CD4-positive, alpha-beta T cell (primary cell): ENCODE measurements at regions not wholly inside any gene's neighbourhood (a gene's known extent, or its start where the extent isn't known, plus 50 kb on each side); places are given as distances from the start of the nearest gene placed in this dataset.

ENCODE experiments used
- ATAC-seq: fragments of 200-7000 bp; cut with Tn5 transposase; one replicate; pipeline ENCODE4 v1.10.0; 2022; ENCODE audit warnings: mild to moderate bottlenecking; ENCODE audit not compliant: poor library complexity
- CTCF ChIA-PET: fragments of 350-600 bp; sonication (Branson Sonifier 250); formaldehyde crosslinking; loops from one replicate; lab custom pipeline; 2021; ENCODE audit warnings: antibody characterized with exemption, inconsistent platforms; lab: Charles Lee
- POLR2A ChIA-PET: fragments of 350-600 bp; sonication (Branson Sonifier 250); formaldehyde crosslinking; loops from one replicate; lab custom pipeline; 2021; ENCODE audit warnings: antibody characterized with exemption, inconsistent platforms; lab: Charles Lee
- DNase-seq, 14 experiments: peaks; one replicate each; pipeline ENCODE4 v3.0.0-alpha.2; 2013 to 2020; ENCODE audit warnings: mixed read lengths in 2 of 14
- H3K27ac ChIP-seq, 2 donors: one replicate each; pipeline versions ENCODE4 v1.5.1 to v1.7.0; 2013; ENCODE audit warnings: low read length in 2 of 2, low read depth in 1 of 2, mild to moderate bottlenecking in 1 of 2
- H3K27me3 ChIP-seq, 2 experiments: 1 replicate in 1 of 2; 2 replicates in 1 of 2; pipeline versions ENCODE4 v1.6.1 to v1.7.0; 2013; ENCODE audit warnings: low read length in 2 of 2, control low read depth in 1 of 2, mild to moderate bottlenecking in 1 of 2, moderate library complexity in 1 of 2; ENCODE audit not compliant: insufficient read depth in 2 of 2, control insufficient read depth in 1 of 2
- H3K36me3 ChIP-seq: one replicate; pipeline ENCODE4 v1.6.1; 2013; ENCODE audit warnings: low read length, control low read depth; ENCODE audit not compliant: insufficient read depth
- H3K4me1 ChIP-seq: one replicate; pipeline ENCODE4 v1.6.1; 2013; ENCODE audit warnings: low read length, control low read depth; ENCODE audit not compliant: insufficient read depth
- H3K4me3 ChIP-seq: one replicate; pipeline ENCODE4 v1.5.1; 2013; ENCODE audit warnings: mild to moderate bottlenecking, low read length, moderate library complexity
- H3K9me3 ChIP-seq, 2 experiments: 1 replicate in 1 of 2; 2 replicates in 1 of 2; pipeline versions ENCODE4 v1.6.1 to v1.7.0; 2013; ENCODE audit warnings: low read length in 2 of 2, mild to moderate bottlenecking in 2 of 2, control low read depth in 1 of 2, moderate library complexity in 1 of 2; ENCODE audit not compliant: control insufficient read depth in 1 of 2, insufficient read depth in 1 of 2
- H3K27ac Mint-ChIP-seq: one replicate; pipeline ENCODE4 v1.8.0; 2020; ENCODE audit warnings: mixed read lengths
- H3K27me3 Mint-ChIP-seq: one replicate; pipeline ENCODE4 v1.8.0; 2021; ENCODE audit warnings: mixed read lengths
- H3K36me3 Mint-ChIP-seq: one replicate; pipeline ENCODE4 v1.8.0; 2021; ENCODE audit warnings: low read depth, mixed read lengths
- H3K4me1 Mint-ChIP-seq: one replicate; pipeline ENCODE4 v1.8.0; 2021; ENCODE audit warnings: low read depth, mixed read lengths
- H3K4me3 Mint-ChIP-seq: one replicate; pipeline ENCODE4 v1.8.0; 2020; ENCODE audit warnings: mild to moderate bottlenecking, mixed read lengths
- H3K9me3 Mint-ChIP-seq: one replicate; pipeline ENCODE4 v1.8.0; 2020; ENCODE audit warnings: mixed read lengths
- CTCF ChIP-seq: fragments of 200-600 bp; IDR thresholded peaks from one replicate; pipeline ENCODE4 v1.8.0; 2022; ENCODE audit warnings: antibody characterized with exemption, mild to moderate bottlenecking
- intact Hi-C, 2 experiments: fragments of 100-400 bp; cut with DNase I in 1 of 2; cut with micrococcal nuclease in 1 of 2; formaldehyde crosslinking; loops; one replicate each; pipeline versions ENCODE4 v1.15.1 to v1.9.0; 2023 to 2025; cut with DNase I, micrococcal nuclease

GRCh38 chr6:92757925-92758324 lies 661.4 kb downstream of the EPHA7 start:
- ATAC-seq = no peak
- TF ChIP-seq CTCF = no peak
- CTCF ChIA-PET = no interaction called here

GRCh38 chr6:92756912-92757311 lies 662.4 kb downstream of the EPHA7 start:
- H3K4me1 ChIP-seq = no peaks in the 10 kb centered on the region
- H3K27me3 ChIP-seq = no peaks in the 10 kb centered on the region
- H3K4me3 ChIP-seq = no peak overlapping the region
- ChIA-PET POLR2A (no interaction called here), CTCF (no interaction called here)
- no peak for TF ChIP-seq CTCF
- Mint-ChIP-seq H3K36me3 (no peaks in the 10 kb centered on the region), H3K4me3 (no peak overlapping the region), H3K9me3 (peaks cover 10% of the 10 kb centered on the region), H3K27me3 (no peaks in the 10 kb centered on the region), H3K4me1 (no peaks in the 10 kb centered on the region), H3K27ac (no peak overlapping the region)
- DNase-seq (no peak), ATAC-seq (no peak)
- intact Hi-C loops = no loop called here
- no peaks in the 10 kb centered on the region for H3K9me3 ChIP-seq
- no peaks in the 10 kb centered on the region for H3K36me3 ChIP-seq
- H3K27ac ChIP-seq = no peak overlapping the region

More at GRCh38 chr6:92757925-92758324, 661.4 kb downstream of the EPHA7 start:
- H3K27ac ChIP-seq = no peak overlapping the region
- no peaks in the 10 kb centered on the region for H3K27me3 ChIP-seq
- H3K9me3 ChIP-seq = no peaks in the 10 kb centered on the region
- H3K4me1 ChIP-seq = no peaks in the 10 kb centered on the region
- DNase-seq = no peak
- Mint-ChIP-seq H3K27me3 (no peaks in the 10 kb centered on the region), H3K9me3 (peaks cover 3% of the 10 kb centered on the region), H3K27ac (no peak overlapping the region), H3K36me3 (no peaks in the 10 kb centered on the region), H3K4me3 (no peak overlapping the region), H3K4me1 (no peaks in the 10 kb centered on the region)
- H3K4me3 ChIP-seq = no peak overlapping the region
- H3K36me3 ChIP-seq = no peaks in the 10 kb centered on the region
- POLR2A ChIA-PET = no interaction called here
- intact Hi-C loops = no loop called here

- no peak for DNase-seq
- CTCF ChIA-PET = no interaction called here
- H3K27ac ChIP-seq = no peak overlapping the region
- H3K9me3 Mint-ChIP-seq = peaks cover 11% of the 10 kb centered on the region
- no peaks in the 10 kb centered on the region for H3K4me1 Mint-ChIP-seq
- H3K27me3 Mint-ChIP-seq = no peaks in the 10 kb centered on the region
- no peaks in the 10 kb centered on the region for H3K27me3 ChIP-seq
- H3K36me3 ChIP-seq = no peaks in the 10 kb centered on the region
- TF ChIP-seq CTCF = no peak
- POLR2A ChIA-PET = no interaction called here
- H3K36me3 Mint-ChIP-seq = no peaks in the 10 kb centered on the region
- no peak overlapping the region for H3K27ac Mint-ChIP-seq
- H3K4me3 Mint-ChIP-seq = no peak overlapping the region
- H3K4me1 ChIP-seq = no peaks in the 10 kb centered on the region
- no peak overlapping the region for H3K4me3 ChIP-seq
- intact Hi-C loops = no loop called here
- H3K9me3 ChIP-seq = no peaks in the 10 kb centered on the region
- no peak for ATAC-seq
Observed at GRCh38 chr6:92753956-92754355, 665.4 kb downstream of the EPHA7 start.
